ENCODE measurements at regions not wholly inside any gene's neighbourhood (a gene's known extent, or its start where the extent isn't known, plus 50 kb on each side); places are given as distances from the start of the nearest gene placed in this dataset.

DNA sequence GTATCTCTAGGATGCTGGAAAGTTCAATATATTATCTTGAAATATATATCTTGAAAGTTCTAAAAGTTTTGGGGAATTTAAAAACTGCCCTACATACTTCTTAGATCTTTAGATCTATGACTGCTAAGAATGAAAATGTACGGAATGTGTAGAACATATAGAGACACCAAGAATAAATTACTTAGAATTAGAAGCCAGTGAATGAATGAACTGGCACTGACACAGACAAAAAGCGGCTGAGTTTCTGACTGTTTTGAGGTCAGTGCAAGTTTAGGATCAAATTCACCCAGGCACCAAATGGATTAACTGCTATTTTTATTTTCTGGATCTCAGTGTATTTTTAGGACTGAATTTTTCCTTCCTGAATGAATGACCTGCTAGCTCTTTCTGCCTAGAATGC lies 411.2 kb downstream of the KCTD12 start:
- 74 to 84% methylated on average over 2 of the region's 2 CpGs for WGBS, 2 donors
- intact Hi-C loops (cut with DNase I) = loop anchor here in 9 of 10 donors (5.0 to 10.0 kb wide), 10 partner anchors 248 to 783 kb away; partner anchors contain the start of gene KCTD12 (in 1 of the 9)
- no peak for ATAC-seq
- no peak overlapping the region for H3K27ac ChIP-seq
- H3K9me3 ChIP-seq = no peaks in the 10 kb centered on the region
- H3K36me3 ChIP-seq = no peaks in the 10 kb centered on the region
- peaks cover 0 to 21% (median 4%) of the 10 kb centered on the region in 9 donors for H3K4me1 ChIP-seq
- no peak overlapping the region for H3K4me3 ChIP-seq
- no peak for DNase-seq
- H3K27me3 ChIP-seq = no peaks in the 10 kb centered on the region
- TF ChIP-seq, protein P1, sequence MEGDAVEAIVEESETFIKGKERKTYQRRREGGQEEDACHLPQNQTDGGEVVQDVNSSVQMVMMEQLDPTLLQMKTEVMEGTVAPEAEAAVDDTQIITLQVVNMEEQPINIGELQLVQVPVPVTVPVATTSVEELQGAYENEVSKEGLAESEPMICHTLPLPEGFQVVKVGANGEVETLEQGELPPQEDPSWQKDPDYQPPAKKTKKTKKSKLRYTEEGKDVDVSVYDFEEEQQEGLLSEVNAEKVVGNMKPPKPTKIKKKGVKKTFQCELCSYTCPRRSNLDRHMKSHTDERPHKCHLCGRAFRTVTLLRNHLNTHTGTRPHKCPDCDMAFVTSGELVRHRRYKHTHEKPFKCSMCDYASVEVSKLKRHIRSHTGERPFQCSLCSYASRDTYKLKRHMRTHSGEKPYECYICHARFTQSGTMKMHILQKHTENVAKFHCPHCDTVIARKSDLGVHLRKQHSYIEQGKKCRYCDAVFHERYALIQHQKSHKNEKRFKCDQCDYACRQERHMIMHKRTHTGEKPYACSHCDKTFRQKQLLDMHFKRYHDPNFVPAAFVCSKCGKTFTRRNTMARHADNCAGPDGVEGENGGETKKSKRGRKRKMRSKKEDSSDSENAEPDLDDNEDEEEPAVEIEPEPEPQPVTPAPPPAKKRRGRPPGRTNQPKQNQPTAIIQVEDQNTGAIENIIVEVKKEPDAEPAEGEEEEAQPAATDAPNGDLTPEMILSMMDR (IDR thresholded peaks at IDR 0.05) = no peak

DNA sequence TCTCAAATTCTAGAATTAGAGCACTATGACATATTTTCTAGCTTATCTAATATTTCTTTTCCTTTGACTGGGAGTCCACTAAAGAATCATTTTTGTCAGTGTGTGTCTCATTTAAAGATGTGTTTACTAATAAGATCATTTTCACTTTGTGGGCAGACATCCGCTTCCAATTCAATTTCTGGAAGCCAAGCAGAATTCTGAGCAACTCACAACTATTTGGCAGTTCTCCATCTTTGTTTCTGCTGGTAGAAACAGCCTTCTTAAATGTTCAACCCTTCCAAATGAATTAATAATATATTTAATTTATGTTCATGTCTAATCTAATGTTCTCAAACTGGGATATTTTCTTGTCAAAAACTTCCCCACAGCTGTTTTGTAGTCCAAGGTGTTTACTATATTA lies 411.8 kb downstream of the KCTD12 start:
- no peaks in the 10 kb centered on the region for H3K9me3 ChIP-seq
- H3K4me3 ChIP-seq = no peak overlapping the region
- DNase-seq (no peak), ATAC-seq (no peak)
- intact Hi-C loops (cut with DNase I) = loop anchor here in 9 of 10 donors (5.0 to 10.0 kb wide), 10 partner anchors 247 to 782 kb away; partner anchors contain the start of gene KCTD12 (in 1 of the 9)
- TF ChIP-seq, protein P1 (IDR thresholded peaks at IDR 0.05) = no peak
- WGBS, 2 donors = 46 to 55% methylated on average over 1 of the region's 1 CpG
- no peaks in the 10 kb centered on the region for H3K27me3 ChIP-seq
- no peaks in the 10 kb centered on the region for H3K36me3 ChIP-seq
- H3K27ac ChIP-seq = peak overlapping the region in 2 of 10 donors; percentile 21 to 53
- peaks cover 0 to 21% (median 4%) of the 10 kb centered on the region in 9 donors for H3K4me1 ChIP-seq

DNA sequence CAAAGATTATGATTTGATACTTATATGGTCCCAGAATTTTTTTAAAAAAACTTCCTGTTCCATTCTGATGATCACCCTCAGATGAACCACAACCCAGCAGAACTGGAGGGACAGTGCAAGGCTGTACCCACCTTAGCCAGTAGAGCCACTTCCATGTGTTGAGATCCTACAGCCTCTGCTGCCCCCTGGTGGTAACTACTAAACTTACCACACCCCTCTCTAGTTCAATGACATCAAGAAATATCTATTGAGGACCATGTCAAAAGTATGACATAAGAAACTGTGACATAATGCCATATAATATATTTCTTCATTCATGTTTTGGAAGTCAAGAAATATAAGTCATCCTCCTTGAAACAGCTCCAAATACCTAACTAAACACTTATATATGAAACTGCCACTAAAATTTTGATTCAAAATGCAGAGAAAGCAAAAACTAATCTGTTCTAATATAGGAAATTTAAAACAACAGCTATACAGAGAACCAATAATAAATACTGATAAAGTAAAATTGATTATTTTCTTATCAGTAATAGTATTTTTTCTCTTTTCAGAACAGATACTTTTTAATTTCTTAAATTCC lies 412.6 kb downstream of the KCTD12 start:
- intact Hi-C loops (cut with DNase I) = loop anchor here (1.0 to 10.0 kb wide), 16 partner anchors 246 to 781 kb away; partner anchors contain the start of gene KCTD12 (in 1 of the 10)
- Histone ChIP-seq H3K4me1 (peaks cover 0 to 21% (median 4%) of the 10 kb centered on the region in 9 donors), H3K27ac (peak overlapping the region in 2 of 10 donors; percentile 21 to 53), H3K9me3 (no peaks in the 10 kb centered on the region), H3K27me3 (no peaks in the 10 kb centered on the region), H3K4me3 (no peak overlapping the region), H3K36me3 (no peaks in the 10 kb centered on the region)
- DNase-seq (peak; percentile 18 to 79), ATAC-seq (peak; percentile 88 to 98 (median 96))
- TF ChIP-seq, protein P1 (IDR thresholded peaks at IDR 0.05) = peak; percentile 77 to 92 (median 86)

DNA sequence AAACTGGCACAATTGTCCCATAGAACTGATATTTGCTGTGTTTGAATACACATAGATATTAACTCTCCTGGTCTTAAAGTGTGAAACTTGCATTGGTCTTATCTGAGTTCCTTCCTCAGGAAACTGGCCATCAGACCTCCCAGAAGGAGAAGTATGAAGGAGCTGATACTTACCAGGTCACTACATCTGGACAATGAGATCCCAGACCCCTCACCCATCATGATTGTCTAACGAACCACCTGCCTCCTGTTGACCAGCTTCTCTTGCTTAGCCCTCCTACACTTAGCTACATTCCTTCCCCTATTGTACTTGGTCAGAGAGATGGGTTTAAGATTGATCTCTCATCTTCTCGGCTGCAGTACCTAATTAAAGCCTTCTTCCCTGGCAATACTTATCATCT lies 413.3 kb downstream of the KCTD12 start:
- no peak overlapping the region for H3K4me3 ChIP-seq

More for the DNA sequence above, 413.3 kb downstream of the KCTD12 start:
- no peaks in the 10 kb centered on the region for H3K9me3 ChIP-seq
- DNase-seq (no peak), ATAC-seq (no peak)
- TF ChIP-seq, protein P1 (IDR thresholded peaks at IDR 0.05) = no peak
- no peaks in the 10 kb centered on the region for H3K27me3 ChIP-seq
- H3K27ac ChIP-seq = no peak overlapping the region
- intact Hi-C loops (cut with DNase I) = loop anchor here (1.0 to 10.0 kb wide), 16 partner anchors 246 to 781 kb away; partner anchors contain the start of gene KCTD12 (in 1 of the 10)
- 88 to 89% methylated on average over 2 of the region's 2 CpGs for WGBS, 2 donors
- H3K4me1 ChIP-seq = peaks cover 0 to 21% (median 4%) of the 10 kb centered on the region in 9 donors
- H3K36me3 ChIP-seq = no peaks in the 10 kb centered on the region
